ENCODE measurements at regions not wholly inside any gene's neighbourhood (a gene's known extent, or its start where the extent isn't known, plus 50 kb on each side); places are given as distances from the start of the nearest gene placed in this dataset.

- TF ChIP-seq ZNF274 (IDR thresholded peaks at IDR 0.05; ENCODE audit: low read depth, low read length) (no peak), CTCF (IDR thresholded peaks at IDR 0.05 in 2 of 3, conservative IDR thresholded peaks at IDR 0.05 in 1 of 3; ENCODE audit: borderline replicate concordance in 1 of 3, insufficient read depth in 1 of 3, low read depth in 2 of 3, low read length in 2 of 3) (no peak), ATF3 (IDR thresholded peaks at IDR 0.05) (no peak), CEBPB (IDR thresholded peaks at IDR 0.05; ENCODE audit: low read depth) (no peak), POLR2A (IDR thresholded peaks at IDR 0.05; ENCODE audit: borderline replicate concordance, extremely low read depth, insufficient read depth, insufficient read length) (no peak), POLR2AphosphoS5 (IDR thresholded peaks at IDR 0.05; ENCODE audit: low read depth, low read length) (no peak)
Observed at GRCh38 chr7:21106296-21106732, 319.6 kb upstream of the SP8 start.

Data from HCT116 (cell line).